Calu3 (cell line): ENCODE measurements at regions not wholly inside any gene's neighbourhood (a gene's known extent, or its start where the extent isn't known, plus 50 kb on each side); places are given as distances from the start of the nearest gene placed in this dataset.

Source experiments
- BruUV-seq: library from RNA; stranded (reverse); fragments of 400-500 nt; replicated peaks from 2 replicates; lab custom pipeline; 2021; lab: Mats Ljungman, UMichigan
- CTCF ChIA-PET: fragments of 300-600 bp; sonication (Branson Sonifier 250); formaldehyde crosslinking; loops from one replicate; lab custom pipeline; 2022; ENCODE audit warnings: antibody characterized with exemption; lab: Charles Lee
- DNase-seq: peaks from one replicate; pipeline ENCODE4 v3.0.0; 2022
- H3K27ac Mint-ChIP-seq: one replicate; pipeline ENCODE4 v1.8.0; 2022; ENCODE audit warnings: mixed read lengths; ENCODE audit not compliant: unreplicated experiment
- H3K27me3 Mint-ChIP-seq: one replicate; pipeline ENCODE4 v1.8.0; 2022; ENCODE audit warnings: mixed read lengths; ENCODE audit not compliant: unreplicated experiment
- H3K36me3 Mint-ChIP-seq: one replicate; pipeline ENCODE4 v1.8.0; 2022; ENCODE audit warnings: mild to moderate bottlenecking, moderate library complexity, mixed read lengths; ENCODE audit not compliant: insufficient read depth, unreplicated experiment
- H3K4me1 Mint-ChIP-seq: one replicate; pipeline ENCODE4 v1.8.0; 2022; ENCODE audit warnings: mild to moderate bottlenecking, low read depth, mixed read lengths; ENCODE audit not compliant: unreplicated experiment
- H3K4me3 Mint-ChIP-seq: one replicate; pipeline ENCODE4 v1.8.0; 2022; ENCODE audit warnings: mild to moderate bottlenecking, low read depth, moderate library complexity, mixed read lengths; ENCODE audit not compliant: unreplicated experiment
- H3K9me3 Mint-ChIP-seq: one replicate; pipeline ENCODE4 v1.8.0; 2022; ENCODE audit warnings: low read depth, mixed read lengths; ENCODE audit not compliant: unreplicated experiment
- CTCF ChIP-seq: fragments of 200-600 bp; IDR thresholded peaks from one replicate; pipeline ENCODE4 v1.8.0; 2022; ENCODE audit warnings: antibody characterized with exemption; ENCODE audit not compliant: unreplicated experiment
- intact Hi-C: fragments of 100-400 bp; cut with micrococcal nuclease; formaldehyde crosslinking; loops from one replicate; pipeline ENCODE4 v1.10.0; 2022; ENCODE audit not compliant: unreplicated experiment

DNA sequence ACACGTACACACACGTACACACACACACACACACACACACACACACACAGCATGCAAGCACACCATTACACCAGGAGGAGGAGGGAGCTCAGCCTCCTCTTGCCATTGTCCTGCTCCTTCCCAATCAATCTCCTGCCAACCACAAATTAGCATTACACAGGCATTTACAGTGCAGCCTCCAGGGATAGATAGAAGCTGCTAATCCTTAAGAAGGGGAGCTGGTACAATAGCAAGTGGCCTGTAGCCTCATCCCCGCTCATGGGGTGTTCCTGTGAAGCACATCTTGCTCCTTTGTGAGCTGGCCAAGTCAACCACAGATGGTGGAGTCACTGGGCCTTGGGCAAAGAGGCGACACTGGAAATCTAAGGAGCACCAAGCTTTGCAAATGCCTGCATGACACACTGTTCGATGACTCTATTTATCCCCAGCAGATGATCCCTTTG is 110.3 kb upstream of the PKDCC start:
- no peaks in the 10 kb centered on the region for H3K27me3 Mint-ChIP-seq
- no peaks in the 10 kb centered on the region for H3K9me3 Mint-ChIP-seq
- no TSS peak for BruUV-seq
- no peak overlapping the region for H3K27ac Mint-ChIP-seq
- CTCF ChIA-PET, result interaction anchor here (0.7 kb wide), 1 partner anchor 85 kb away, joined by 3 read pairs; no protein-coding TSS in a partner anchor
- H3K36me3 Mint-ChIP-seq, result no peaks in the 10 kb centered on the region
- intact Hi-C loops, result no loop called here
- no peak for TF ChIP-seq CTCF
- no peak for DNase-seq
- no peak overlapping the region for H3K4me3 Mint-ChIP-seq
- peaks cover 47% of the 10 kb centered on the region for H3K4me1 Mint-ChIP-seq

GRCh38 chr2:41937921-41938708 is 109.7 kb upstream of the PKDCC start:
- no peak for TF ChIP-seq CTCF
- intact Hi-C loops, result no loop called here
- CTCF ChIA-PET, result interaction anchor here (0.7 kb wide), 2 partner anchors 41 to 84 kb away, joined by 3 read pairs; no protein-coding TSS in a partner anchor
- Mint-ChIP-seq H3K4me3 (no peak overlapping the region), H3K27ac (peak overlapping the region; percentile 14), H3K4me1 (peaks cover 43% of the 10 kb centered on the region), H3K36me3 (no peaks in the 10 kb centered on the region), H3K9me3 (no peaks in the 10 kb centered on the region), H3K27me3 (no peaks in the 10 kb centered on the region)
- DNase-seq, result no peak
- BruUV-seq, result no TSS peak

DNA sequence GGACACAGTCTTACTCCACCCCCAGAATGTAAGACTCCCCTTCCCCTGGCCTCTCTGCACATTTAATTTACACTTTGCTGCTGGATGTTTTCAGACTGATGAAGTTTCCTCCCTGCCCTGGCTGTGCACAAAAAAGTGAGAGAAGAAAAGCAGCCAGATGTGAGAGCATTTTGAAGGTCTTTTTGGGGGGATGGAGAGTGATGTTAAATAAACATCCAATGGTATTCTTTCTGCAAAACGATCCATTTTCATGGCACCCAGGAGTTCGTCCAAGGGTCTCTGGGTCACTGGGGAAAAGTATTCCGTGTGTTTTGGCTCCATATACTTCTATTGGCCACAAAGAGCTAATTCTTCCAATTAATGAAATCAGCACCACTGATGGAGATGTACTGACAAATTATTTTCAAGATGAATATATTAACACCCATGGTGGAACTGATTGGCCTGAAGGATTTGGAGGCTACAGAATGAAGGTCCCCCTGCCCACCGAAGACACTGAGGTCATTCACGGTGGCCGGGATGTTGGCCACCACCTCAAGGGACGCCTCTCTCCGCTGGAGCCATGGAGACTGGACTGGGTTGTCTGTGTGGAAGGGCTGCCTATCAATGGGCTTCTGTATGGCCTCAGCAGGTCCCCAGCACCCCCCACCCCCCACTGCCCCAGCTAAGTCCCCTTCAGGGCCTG is 107.6 kb upstream of the PKDCC start:
- Mint-ChIP-seq H3K36me3 (no peaks in the 10 kb centered on the region), H3K27ac (no peak overlapping the region), H3K4me1 (peaks cover 23% of the 10 kb centered on the region), H3K9me3 (no peaks in the 10 kb centered on the region), H3K4me3 (no peak overlapping the region), H3K27me3 (no peaks in the 10 kb centered on the region)
- DNase-seq, result no peak
- TF ChIP-seq CTCF, result no peak
- CTCF ChIA-PET, result no interaction called here
- no TSS peak for BruUV-seq
- intact Hi-C loops, result no loop called here

DNA sequence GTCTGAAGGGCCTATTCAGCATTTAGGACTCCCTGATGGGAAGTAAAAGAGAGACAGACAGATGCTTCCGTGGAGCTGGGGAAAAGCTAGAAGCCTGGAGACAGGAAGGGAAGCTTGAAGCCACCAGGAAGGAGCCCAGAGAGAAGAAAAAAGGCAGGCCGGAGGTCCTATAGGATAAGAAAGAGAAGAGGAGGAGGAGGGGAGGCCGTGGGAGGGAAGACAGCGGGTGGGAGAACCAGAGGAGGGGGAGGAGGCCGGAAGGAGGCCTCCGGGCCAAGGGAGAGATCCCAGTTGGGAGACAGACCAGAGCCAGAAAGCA is 107.1 kb upstream of the PKDCC start:
- H3K36me3 Mint-ChIP-seq, result no peaks in the 10 kb centered on the region
- no peak for TF ChIP-seq CTCF
- CTCF ChIA-PET, result no interaction called here
- no TSS peak for BruUV-seq
- H3K9me3 Mint-ChIP-seq, result no peaks in the 10 kb centered on the region
- no peak overlapping the region for H3K27ac Mint-ChIP-seq
- H3K4me1 Mint-ChIP-seq, result peaks cover 23% of the 10 kb centered on the region
- no peak overlapping the region for H3K4me3 Mint-ChIP-seq
- intact Hi-C loops, result no loop called here
- H3K27me3 Mint-ChIP-seq, result no peaks in the 10 kb centered on the region
- DNase-seq, result no peak
